ENCODE measurements at regions not wholly inside any gene's neighbourhood (a gene's known extent, or its start where the extent isn't known, plus 50 kb on each side); places are given as distances from the start of the nearest gene placed in this dataset.

GRCh38 chr2:217525076-217525475 is 477.7 kb downstream of the TNS1 start:
- no peak for ATAC-seq
- FAIRE-seq, result no peak
- H3K27ac ChIP-seq (ENCODE audit: extremely low read length, insufficient read depth, low read length), result no peak overlapping the region

More at GRCh38 chr2:217525076-217525475, 477.7 kb downstream of the TNS1 start:
- no peak overlapping the region for H3K4me2 ChIP-seq (ENCODE audit: low read depth, low read length)
- H3K9me3 ChIP-seq (ENCODE audit: low read length), result no peaks in the 10 kb centered on the region
- no peak for DNase-seq (ENCODE audit: low spot score)
- 13% methylated on average over 5 of the region's 5 CpGs for WGBS (ENCODE audit: low lambda C conversion rate)
- TF ChIP-seq ZSCAN31 (CRISPR knock-in tag; IDR thresholded peaks at IDR 0.05; ENCODE audit: low read depth) (no peak), ZBTB39 (CRISPR knock-in tag; IDR thresholded peaks at IDR 0.05) (no peak), ZMYM4 (CRISPR knock-in tag; IDR thresholded peaks at IDR 0.05) (no peak), ARID5B (CRISPR knock-in tag; IDR thresholded peaks at IDR 0.05) (no peak), EEA1 (CRISPR knock-in tag; IDR thresholded peaks at IDR 0.05; ENCODE audit: borderline replicate concordance) (no peak), ZNF552 (CRISPR knock-in tag; IDR thresholded peaks at IDR 0.05; ENCODE audit: borderline replicate concordance) (no peak), ATF6 (CRISPR knock-in tag; conservative IDR thresholded peaks at IDR 0.05) (no peak), KDM3A (CRISPR knock-in tag; IDR thresholded peaks at IDR 0.05; ENCODE audit: low read depth) (no peak), ZMAT3 (CRISPR knock-in tag; conservative IDR thresholded peaks at IDR 0.05) (no peak), RCOR2 (CRISPR knock-in tag; IDR thresholded peaks at IDR 0.05) (no peak), MNT (IDR thresholded peaks at IDR 0.05) (no peak), REXO4 (CRISPR knock-in tag; IDR thresholded peaks at IDR 0.05; ENCODE audit: borderline replicate concordance) (no peak), DNMT1 (CRISPR knock-in tag; IDR thresholded peaks at IDR 0.05) (no peak), ZNF674 (CRISPR knock-in tag; IDR thresholded peaks at IDR 0.05; ENCODE audit: low read depth) (no peak), ZBTB42 (CRISPR knock-in tag; IDR thresholded peaks at IDR 0.05) (no peak), ZFP41 (CRISPR knock-in tag; IDR thresholded peaks at IDR 0.05; ENCODE audit: borderline replicate concordance) (no peak)
- in situ Hi-C loops (cut with HindIII; ENCODE audit: extremely low pct_ligation_motif_present, low pct_unique_long_range_greater_than_20kb), result no loop called here
- no peak overlapping the region for H3K4me3 ChIP-seq (replicated peaks in 1 of 3; ENCODE audit: insufficient read depth in 1 of 3, low read depth in 2 of 3, low read length in 3 of 3)
- CTCF ChIA-PET (ENCODE audit: low intra/inter-chr PET ratio, low total read pairs), result no interaction called here
- intact Hi-C loops (cut with micrococcal nuclease; ENCODE audit: unreplicated experiment), result no loop called here
- H2AFZ ChIP-seq (ENCODE audit: low read length), result no peak overlapping the region
- H3K27me3 ChIP-seq (ENCODE audit: control insufficient read depth in 1 of 2, insufficient read depth in 2 of 2, low read length in 2 of 2), result peaks cover 0 to 9% of the 10 kb centered on the region in 2 experiments; a peak in 1 of 5 replicates
- H4K20me1 ChIP-seq (ENCODE audit: insufficient read depth, low read length), result no peaks in the 10 kb centered on the region
- no TSS peak for BruUV-seq (replicated peaks)
- no peak overlapping the region for H3K9ac ChIP-seq (ENCODE audit: insufficient read depth, low read depth, low read length)
- POLR2A ChIA-PET, result no interaction called here
- no peaks in the 10 kb centered on the region for H3K4me1 ChIP-seq (ENCODE audit: insufficient read depth, low read length)
- H3K79me2 ChIP-seq (ENCODE audit: insufficient read depth, low read length), result no peaks in the 10 kb centered on the region
- H3K36me3 ChIP-seq (replicated peaks in 1 of 2; ENCODE audit: control insufficient read depth in 1 of 2, insufficient read depth in 2 of 2, low read length in 2 of 2), result no peaks in the 10 kb centered on the region
